ENCODE measurements at regions not wholly inside any gene's neighbourhood (a gene's known extent, or its start where the extent isn't known, plus 50 kb on each side); places are given as distances from the start of the nearest gene placed in this dataset.

DNA sequence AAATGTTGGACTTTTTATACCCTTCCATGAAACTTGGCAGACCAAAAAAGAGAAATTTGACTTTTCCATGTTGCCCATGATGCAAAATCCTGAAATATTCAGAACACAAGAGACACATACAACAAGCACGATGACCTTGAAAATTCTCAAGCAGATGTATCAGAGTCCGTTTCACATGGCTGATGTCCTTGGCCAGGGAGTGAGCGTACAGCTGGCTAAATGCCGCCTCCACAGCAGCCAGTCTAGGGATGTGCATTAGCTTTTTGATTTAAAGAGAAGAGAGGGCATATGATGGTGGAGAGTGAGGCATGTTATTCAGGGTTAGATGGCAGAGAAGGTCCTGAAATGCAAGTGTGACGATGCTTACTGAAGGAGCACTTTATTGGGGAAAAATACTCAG, 148.0 kb upstream of the SEMA6A start:
- Histone ChIP-seq H4K20me1 (ENCODE audit: control insufficient read depth, insufficient read depth) (no peaks in the 10 kb centered on the region), H3K4me1 (ENCODE audit: control insufficient read depth, insufficient read depth, low read length) (no peaks in the 10 kb centered on the region), H3K4me2 (ENCODE audit: control insufficient read depth, insufficient read depth) (no peak overlapping the region), H2AFZ (ENCODE audit: control insufficient read depth, low read depth, low read length) (no peak overlapping the region), H3K79me2 (ENCODE audit: control insufficient read depth, insufficient read depth, low read length) (no peaks in the 10 kb centered on the region), H3K9ac (ENCODE audit: control insufficient read depth, insufficient read depth, low read length) (no peak overlapping the region), H3K4me3 (no peak overlapping the region), H3K27ac (ENCODE audit: control insufficient read depth, insufficient read depth) (no peak overlapping the region), H3K36me3 (ENCODE audit: control insufficient read depth in 2 of 2, insufficient read depth in 2 of 2, low read length in 1 of 2) (no peaks in the 10 kb centered on the region), H3K9me3 (replicated peaks; ENCODE audit: control insufficient read depth, insufficient read depth, low read length) (no peaks in the 10 kb centered on the region), H3K27me3 (replicated peaks in 1 of 2; ENCODE audit: control insufficient read depth in 2 of 2, insufficient read depth in 2 of 2, low read length in 1 of 2) (no peaks in the 10 kb centered on the region)
- DNase-seq (ENCODE audit: low read depth, low spot score), result no peak
- TF ChIP-seq TARDBP (IDR thresholded peaks at IDR 0.05; ENCODE audit: borderline replicate concordance) (no peak), SP1 (IDR thresholded peaks at IDR 0.05; ENCODE audit: low read depth, low read length) (no peak), WRNIP1 (IDR thresholded peaks at IDR 0.05; ENCODE audit: borderline replicate concordance, low read depth, low read length) (no peak), RFX5 (IDR thresholded peaks at IDR 0.05; ENCODE audit: low read depth, low read length) (no peak), ZBED1 (IDR thresholded peaks at IDR 0.05; ENCODE audit: borderline replicate concordance) (no peak), BMI1 (IDR thresholded peaks at IDR 0.05; ENCODE audit: borderline replicate concordance) (no peak), NBN (IDR thresholded peaks at IDR 0.05) (no peak), SIX5 (IDR thresholded peaks at IDR 0.05; ENCODE audit: low read depth, low read length, severe bottlenecking) (no peak), EP300 (IDR thresholded peaks at IDR 0.05; ENCODE audit: borderline replicate concordance in 1 of 2, control insufficient read depth in 1 of 2, low read depth in 2 of 2, low read length in 2 of 2) (no peak), MYB (IDR thresholded peaks at IDR 0.05; ENCODE audit: borderline replicate concordance, low read depth, low read length) (no peak), PAX8 (IDR thresholded peaks at IDR 0.05) (no peak), PAX5 (IDR thresholded peaks at IDR 0.05; ENCODE audit: borderline replicate concordance, low read depth, low read length) (no peak), TAF1 (IDR thresholded peaks at IDR 0.05; ENCODE audit: borderline replicate concordance, low read depth, low read length) (no peak)
- TF ChIP-seq, protein P1, sequence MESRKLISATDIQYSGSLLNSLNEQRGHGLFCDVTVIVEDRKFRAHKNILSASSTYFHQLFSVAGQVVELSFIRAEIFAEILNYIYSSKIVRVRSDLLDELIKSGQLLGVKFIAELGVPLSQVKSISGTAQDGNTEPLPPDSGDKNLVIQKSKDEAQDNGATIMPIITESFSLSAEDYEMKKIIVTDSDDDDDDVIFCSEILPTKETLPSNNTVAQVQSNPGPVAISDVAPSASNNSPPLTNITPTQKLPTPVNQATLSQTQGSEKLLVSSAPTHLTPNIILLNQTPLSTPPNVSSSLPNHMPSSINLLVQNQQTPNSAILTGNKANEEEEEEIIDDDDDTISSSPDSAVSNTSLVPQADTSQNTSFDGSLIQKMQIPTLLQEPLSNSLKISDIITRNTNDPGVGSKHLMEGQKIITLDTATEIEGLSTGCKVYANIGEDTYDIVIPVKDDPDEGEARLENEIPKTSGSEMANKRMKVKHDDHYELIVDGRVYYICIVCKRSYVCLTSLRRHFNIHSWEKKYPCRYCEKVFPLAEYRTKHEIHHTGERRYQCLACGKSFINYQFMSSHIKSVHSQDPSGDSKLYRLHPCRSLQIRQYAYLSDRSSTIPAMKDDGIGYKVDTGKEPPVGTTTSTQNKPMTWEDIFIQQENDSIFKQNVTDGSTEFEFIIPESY (IDR thresholded peaks at IDR 0.05), result no peak
- TF ChIP-seq, protein P2, sequence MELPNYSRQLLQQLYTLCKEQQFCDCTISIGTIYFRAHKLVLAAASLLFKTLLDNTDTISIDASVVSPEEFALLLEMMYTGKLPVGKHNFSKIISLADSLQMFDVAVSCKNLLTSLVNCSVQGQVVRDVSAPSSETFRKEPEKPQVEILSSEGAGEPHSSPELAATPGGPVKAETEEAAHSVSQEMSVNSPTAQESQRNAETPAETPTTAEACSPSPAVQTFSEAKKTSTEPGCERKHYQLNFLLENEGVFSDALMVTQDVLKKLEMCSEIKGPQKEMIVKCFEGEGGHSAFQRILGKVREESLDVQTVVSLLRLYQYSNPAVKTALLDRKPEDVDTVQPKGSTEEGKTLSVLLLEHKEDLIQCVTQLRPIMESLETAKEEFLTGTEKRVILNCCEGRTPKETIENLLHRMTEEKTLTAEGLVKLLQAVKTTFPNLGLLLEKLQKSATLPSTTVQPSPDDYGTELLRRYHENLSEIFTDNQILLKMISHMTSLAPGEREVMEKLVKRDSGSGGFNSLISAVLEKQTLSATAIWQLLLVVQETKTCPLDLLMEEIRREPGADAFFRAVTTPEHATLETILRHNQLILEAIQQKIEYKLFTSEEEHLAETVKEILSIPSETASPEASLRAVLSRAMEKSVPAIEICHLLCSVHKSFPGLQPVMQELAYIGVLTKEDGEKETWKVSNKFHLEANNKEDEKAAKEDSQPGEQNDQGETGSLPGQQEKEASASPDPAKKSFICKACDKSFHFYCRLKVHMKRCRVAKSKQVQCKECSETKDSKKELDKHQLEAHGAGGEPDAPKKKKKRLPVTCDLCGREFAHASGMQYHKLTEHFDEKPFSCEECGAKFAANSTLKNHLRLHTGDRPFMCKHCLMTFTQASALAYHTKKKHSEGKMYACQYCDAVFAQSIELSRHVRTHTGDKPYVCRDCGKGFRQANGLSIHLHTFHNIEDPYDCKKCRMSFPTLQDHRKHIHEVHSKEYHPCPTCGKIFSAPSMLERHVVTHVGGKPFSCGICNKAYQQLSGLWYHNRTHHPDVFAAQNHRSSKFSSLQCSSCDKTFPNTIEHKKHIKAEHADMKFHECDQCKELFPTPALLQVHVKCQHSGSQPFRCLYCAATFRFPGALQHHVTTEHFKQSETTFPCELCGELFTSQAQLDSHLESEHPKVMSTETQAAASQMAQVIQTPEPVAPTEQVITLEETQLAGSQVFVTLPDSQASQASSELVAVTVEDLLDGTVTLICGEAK (IDR thresholded peaks at IDR 0.05; ENCODE audit: borderline replicate concordance), result no peak
- TF ChIP-seq, protein P3, sequence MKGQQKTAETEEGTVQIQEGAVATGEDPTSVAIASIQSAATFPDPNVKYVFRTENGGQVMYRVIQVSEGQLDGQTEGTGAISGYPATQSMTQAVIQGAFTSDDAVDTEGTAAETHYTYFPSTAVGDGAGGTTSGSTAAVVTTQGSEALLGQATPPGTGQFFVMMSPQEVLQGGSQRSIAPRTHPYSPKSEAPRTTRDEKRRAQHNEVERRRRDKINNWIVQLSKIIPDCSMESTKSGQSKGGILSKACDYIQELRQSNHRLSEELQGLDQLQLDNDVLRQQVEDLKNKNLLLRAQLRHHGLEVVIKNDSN (IDR thresholded peaks at IDR 0.05; ENCODE audit: borderline replicate concordance, extremely low read length, insufficient read depth, low read depth, low read length), result no peak
- TF ChIP-seq, protein P4, sequence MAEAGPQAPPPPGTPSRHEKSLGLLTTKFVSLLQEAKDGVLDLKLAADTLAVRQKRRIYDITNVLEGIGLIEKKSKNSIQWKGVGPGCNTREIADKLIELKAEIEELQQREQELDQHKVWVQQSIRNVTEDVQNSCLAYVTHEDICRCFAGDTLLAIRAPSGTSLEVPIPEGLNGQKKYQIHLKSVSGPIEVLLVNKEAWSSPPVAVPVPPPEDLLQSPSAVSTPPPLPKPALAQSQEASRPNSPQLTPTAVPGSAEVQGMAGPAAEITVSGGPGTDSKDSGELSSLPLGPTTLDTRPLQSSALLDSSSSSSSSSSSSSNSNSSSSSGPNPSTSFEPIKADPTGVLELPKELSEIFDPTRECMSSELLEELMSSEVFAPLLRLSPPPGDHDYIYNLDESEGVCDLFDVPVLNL (IDR thresholded peaks at IDR 0.05; ENCODE audit: low read depth, low read length), result no peak
- FAIRE-seq, result no peak
- ChIA-PET SMC1A (ENCODE audit: uncharacterized antibody, unreplicated experiment) (interaction anchor here (0.7 to 1.5 kb wide), 7 partner anchors 9 to 146 kb away, joined by 3 to 10 read pairs (median 4); no protein-coding TSS in a partner anchor), CTCF (interaction anchor here (1.6 kb wide), 1 partner anchor 145 kb away, joined by 4 read pairs; no protein-coding TSS in a partner anchor), RAD21 (ENCODE audit: unreplicated experiment) (interaction anchor here (0.5 to 1.3 kb wide), 2 partner anchors 41 to 75 kb away, joined by 3 to 4 read pairs; no protein-coding TSS in a partner anchor), POLR2A (interaction anchor here (0.6 to 1.3 kb wide), 2 partner anchors 10 to 1307 kb away, joined by 3 to 4 read pairs; no protein-coding TSS in a partner anchor)
- ATAC-seq, result no peak
- in situ Hi-C loops (cut with MboI), result no loop called here
- intact Hi-C loops (cut with micrococcal nuclease; ENCODE audit: unreplicated experiment), result no loop called here
- no TSS peak for BruUV-seq (replicated peaks)
- WGBS (ENCODE audit: insufficient coverage, insufficient replicate concordance, low lambda C conversion rate, missing lambda C conversion rate), result 91% methylated on average over 5 of the region's 5 CpGs

All from GM12878 (cell line).